NT2/D1 (cell line): ENCODE measurements at regions not wholly inside any gene's neighbourhood (a gene's known extent, or its start where the extent isn't known, plus 50 kb on each side); places are given as distances from the start of the nearest gene placed in this dataset.

Experiments used
- YY1 ChIP-seq: IDR thresholded peaks from 2 replicates; pipeline ENCODE4 v1.6.1; 2011; ENCODE audit not compliant: insufficient read length, insufficient read depth
- ZNF274 ChIP-seq: IDR thresholded peaks from 2 replicates; pipeline ENCODE4 v1.6.1; 2011; ENCODE audit warnings: mild to moderate bottlenecking, low read depth, low read length

GRCh38 chr5:51968756-51969155 lies 585.5 kb downstream of the ISL1 start:
- no peak for TF ChIP-seq ZNF274
- TF ChIP-seq YY1, result no peak
